Caco-2 (cell line): ENCODE measurements at regions not wholly inside any gene's neighbourhood (a gene's known extent, or its start where the extent isn't known, plus 50 kb on each side); places are given as distances from the start of the nearest gene placed in this dataset.

ENCODE experiments used
- BruUV-seq: library from RNA; stranded (reverse); fragments of 400-500 nt; replicated peaks from 2 replicates; lab custom pipeline; 2021; lab: Mats Ljungman, UMichigan
- CTCF ChIA-PET: fragments of 300-600 bp; sonication (Branson Sonifier 250); formaldehyde crosslinking; loops from one replicate; lab custom pipeline; 2022; ENCODE audit warnings: antibody characterized with exemption; lab: Charles Lee
- POLR2A ChIA-PET: fragments of 300-600 bp; sonication (Branson Sonifier 250); formaldehyde crosslinking; loops from one replicate; lab custom pipeline; 2022; ENCODE audit warnings: antibody characterized with exemption; lab: Charles Lee
- DNase-seq, 2 experiments: peaks; one replicate each; pipeline versions ENCODE4 v3.0.0 to v3.0.0-alpha.2; 2020 to 2022
- H3K27me3 ChIP-seq: replicated peaks from 2 replicates; pipeline ENCODE4 v1.6.0; 2011; ENCODE audit warnings: low read length; ENCODE audit not compliant: control insufficient read depth, insufficient read depth
- H3K36me3 ChIP-seq: 2 replicates; pipeline ENCODE4 v1.5.1; 2011; ENCODE audit warnings: low read length; ENCODE audit not compliant: control insufficient read depth, insufficient read depth
- H3K4me1 ChIP-seq: fragments of 250-450 bp; sonication (Bioruptor Pico); 2 replicates; pipeline ENCODE4 v1.5.1; 2020; ENCODE audit warnings: mild to moderate bottlenecking
- H3K4me3 ChIP-seq: 2 replicates; pipeline ENCODE4 v1.5.1; 2011; ENCODE audit warnings: low read depth, mild to moderate bottlenecking, control low read depth, low read length
- H3K9me3 ChIP-seq: fragments of 250-450 bp; sonication (Bioruptor Pico); 2 replicates; pipeline ENCODE4 v1.5.1; 2020; ENCODE audit warnings: mild to moderate bottlenecking, moderate library complexity
- H3K27ac Mint-ChIP-seq: one replicate; pipeline ENCODE4 v1.8.0; 2022; ENCODE audit warnings: mixed read lengths; ENCODE audit not compliant: unreplicated experiment
- H3K27me3 Mint-ChIP-seq: one replicate; pipeline ENCODE4 v1.8.0; 2022; ENCODE audit warnings: mixed read lengths; ENCODE audit not compliant: insufficient read depth, unreplicated experiment
- H3K36me3 Mint-ChIP-seq: one replicate; pipeline ENCODE4 v1.8.0; 2022; ENCODE audit warnings: mild to moderate bottlenecking, mixed read lengths; ENCODE audit not compliant: insufficient read depth, unreplicated experiment
- H3K4me1 Mint-ChIP-seq: one replicate; pipeline ENCODE4 v1.8.0; 2022; ENCODE audit warnings: low read depth, mixed read lengths; ENCODE audit not compliant: unreplicated experiment
- H3K4me3 Mint-ChIP-seq: one replicate; pipeline ENCODE4 v1.8.0; 2022; ENCODE audit warnings: mild to moderate bottlenecking, moderate library complexity, mixed read lengths; ENCODE audit not compliant: unreplicated experiment
- H3K9me3 Mint-ChIP-seq: one replicate; pipeline ENCODE4 v1.8.0; 2022; ENCODE audit warnings: mixed read lengths; ENCODE audit not compliant: unreplicated experiment
- intact Hi-C: fragments of 100-400 bp; cut with micrococcal nuclease; formaldehyde crosslinking; loops from one replicate; pipeline ENCODE4 v1.10.0; 2022; ENCODE audit not compliant: unreplicated experiment
- TF ChIP-seq, protein P1 (sequence below), 2 experiments: fragments of 200-600 bp in 1 of 2; IDR thresholded peaks; 1 replicate in 1 of 2; 2 replicates in 1 of 2; pipeline versions ENCODE4 v1.5.1 to v1.8.0; 2011 to 2022; ENCODE audit warnings: antibody characterized with exemption in 1 of 2, control low read depth in 1 of 2, inconsistent platforms in 1 of 2, low read depth in 1 of 2, low read length in 1 of 2, mild to moderate bottlenecking in 1 of 2, moderate library complexity in 1 of 2; ENCODE audit not compliant: insufficient read depth in 1 of 2, severe bottlenecking in 1 of 2, unreplicated experiment in 1 of 2

DNA sequence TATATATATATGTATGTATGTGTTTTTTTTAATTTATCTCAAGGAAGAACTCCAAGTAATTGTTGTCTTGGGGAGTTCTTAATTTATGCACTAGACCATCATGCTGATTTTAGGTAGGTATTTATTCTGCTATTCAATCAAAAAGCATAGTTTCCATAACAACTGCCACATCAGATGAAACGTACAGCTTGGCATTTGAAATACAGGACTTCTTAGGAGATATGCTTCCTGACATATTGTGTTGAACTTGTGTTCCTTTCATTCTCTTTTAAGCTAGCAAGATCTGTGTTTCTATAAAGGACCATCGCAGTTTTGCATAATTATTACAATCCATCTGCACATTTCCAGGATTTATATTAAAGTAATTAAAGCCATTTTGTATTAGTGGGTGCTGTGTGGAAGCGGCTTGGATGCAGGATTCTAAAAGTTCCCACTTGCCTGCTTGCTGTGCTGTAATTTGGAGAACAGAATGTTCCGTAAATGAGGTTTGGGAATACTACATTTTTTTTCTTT is 343.5 kb upstream of the FANCL start:
- H3K4me1 Mint-ChIP-seq = no peaks in the 10 kb centered on the region
- H3K4me1 ChIP-seq = no peaks in the 10 kb centered on the region
- CTCF ChIA-PET = no interaction called here
- H3K9me3 Mint-ChIP-seq = no peaks in the 10 kb centered on the region
- H3K9me3 ChIP-seq = no peaks in the 10 kb centered on the region
- H3K27me3 Mint-ChIP-seq = peaks cover 1% of the 10 kb centered on the region
- H3K36me3 ChIP-seq = no peaks in the 10 kb centered on the region
- no peak overlapping the region for H3K4me3 ChIP-seq
- no TSS peak for BruUV-seq
- TF ChIP-seq, protein P1, sequence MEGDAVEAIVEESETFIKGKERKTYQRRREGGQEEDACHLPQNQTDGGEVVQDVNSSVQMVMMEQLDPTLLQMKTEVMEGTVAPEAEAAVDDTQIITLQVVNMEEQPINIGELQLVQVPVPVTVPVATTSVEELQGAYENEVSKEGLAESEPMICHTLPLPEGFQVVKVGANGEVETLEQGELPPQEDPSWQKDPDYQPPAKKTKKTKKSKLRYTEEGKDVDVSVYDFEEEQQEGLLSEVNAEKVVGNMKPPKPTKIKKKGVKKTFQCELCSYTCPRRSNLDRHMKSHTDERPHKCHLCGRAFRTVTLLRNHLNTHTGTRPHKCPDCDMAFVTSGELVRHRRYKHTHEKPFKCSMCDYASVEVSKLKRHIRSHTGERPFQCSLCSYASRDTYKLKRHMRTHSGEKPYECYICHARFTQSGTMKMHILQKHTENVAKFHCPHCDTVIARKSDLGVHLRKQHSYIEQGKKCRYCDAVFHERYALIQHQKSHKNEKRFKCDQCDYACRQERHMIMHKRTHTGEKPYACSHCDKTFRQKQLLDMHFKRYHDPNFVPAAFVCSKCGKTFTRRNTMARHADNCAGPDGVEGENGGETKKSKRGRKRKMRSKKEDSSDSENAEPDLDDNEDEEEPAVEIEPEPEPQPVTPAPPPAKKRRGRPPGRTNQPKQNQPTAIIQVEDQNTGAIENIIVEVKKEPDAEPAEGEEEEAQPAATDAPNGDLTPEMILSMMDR (IDR thresholded peaks at IDR 0.05; ENCODE audit: insufficient read depth in 1 of 2, low read depth in 1 of 2, low read length in 1 of 2, severe bottlenecking in 1 of 2, unreplicated experiment in 1 of 2) = no peak
- no peaks in the 10 kb centered on the region for H3K27me3 ChIP-seq
- intact Hi-C loops = no loop called here
- DNase-seq = no peak
- POLR2A ChIA-PET = no interaction called here
- no peak overlapping the region for H3K27ac Mint-ChIP-seq
- no peaks in the 10 kb centered on the region for H3K36me3 Mint-ChIP-seq
- no peak overlapping the region for H3K4me3 Mint-ChIP-seq

DNA sequence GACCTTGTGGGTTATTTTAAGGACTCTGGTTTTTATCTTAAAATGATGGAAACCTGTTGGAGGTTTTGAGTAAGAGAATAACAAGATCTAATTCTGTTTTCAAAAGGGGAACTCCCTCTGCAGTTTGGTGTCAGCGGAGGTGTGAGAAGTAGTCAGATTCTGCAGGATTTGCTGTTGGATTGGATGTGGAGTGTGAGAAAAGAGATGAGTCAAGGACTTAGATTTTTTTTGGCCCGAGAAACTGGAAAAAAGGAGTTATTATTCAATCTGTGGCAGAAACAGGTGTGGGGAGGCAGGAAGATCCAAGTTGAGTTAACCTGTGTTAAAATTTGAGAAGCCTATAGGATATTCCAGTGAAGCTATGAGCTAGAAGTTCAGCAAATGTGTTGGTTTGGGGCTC is 337.2 kb upstream of the FANCL start:
- no peak overlapping the region for H3K4me3 ChIP-seq
- H3K27me3 ChIP-seq = no peaks in the 10 kb centered on the region
- POLR2A ChIA-PET = no interaction called here
- BruUV-seq = no TSS peak
- CTCF ChIA-PET = no interaction called here
- H3K4me1 Mint-ChIP-seq = no peaks in the 10 kb centered on the region
- TF ChIP-seq, protein P1 (IDR thresholded peaks at IDR 0.05; ENCODE audit: insufficient read depth in 1 of 2, low read depth in 1 of 2, low read length in 1 of 2, severe bottlenecking in 1 of 2, unreplicated experiment in 1 of 2) = no peak
- H3K36me3 Mint-ChIP-seq = no peaks in the 10 kb centered on the region
- H3K4me1 ChIP-seq = no peaks in the 10 kb centered on the region
- no peak overlapping the region for H3K27ac Mint-ChIP-seq
- intact Hi-C loops = loop anchor here (10.0 kb wide), 1 partner anchor 297 kb away; no protein-coding TSS in a partner anchor
- no peak for DNase-seq
- no peak overlapping the region for H3K4me3 Mint-ChIP-seq
- H3K9me3 Mint-ChIP-seq = no peaks in the 10 kb centered on the region
- H3K9me3 ChIP-seq = no peaks in the 10 kb centered on the region
- H3K36me3 ChIP-seq = no peaks in the 10 kb centered on the region
- H3K27me3 Mint-ChIP-seq = peaks cover 7% of the 10 kb centered on the region

DNA sequence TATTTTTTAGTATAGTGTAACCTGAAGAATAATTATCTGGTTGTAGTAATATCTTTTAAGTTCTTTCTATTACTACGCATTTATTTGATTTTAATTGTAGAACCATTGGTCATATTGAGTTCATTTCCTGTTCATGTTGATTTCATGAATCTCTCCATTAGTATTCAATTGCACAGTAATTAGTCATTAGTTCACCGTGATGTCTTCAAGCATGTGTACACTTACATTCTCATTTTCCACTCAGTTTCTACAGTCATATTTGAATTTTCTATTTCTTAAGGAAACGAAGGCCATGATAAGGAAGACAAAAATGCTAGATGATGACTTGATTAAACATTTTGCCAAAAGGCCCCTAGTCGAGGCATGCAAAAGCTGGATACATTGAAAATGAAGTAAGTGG is 333.7 kb upstream of the FANCL start:
- Histone ChIP-seq H3K4me1 (no peaks in the 10 kb centered on the region), H3K9me3 (no peaks in the 10 kb centered on the region), H3K27me3 (no peaks in the 10 kb centered on the region), H3K36me3 (no peaks in the 10 kb centered on the region), H3K4me3 (no peak overlapping the region)
- BruUV-seq = no TSS peak
- Mint-ChIP-seq H3K27me3 (peaks cover 14% of the 10 kb centered on the region), H3K9me3 (no peaks in the 10 kb centered on the region), H3K27ac (no peak overlapping the region), H3K4me1 (no peaks in the 10 kb centered on the region), H3K4me3 (no peak overlapping the region), H3K36me3 (no peaks in the 10 kb centered on the region)
- POLR2A ChIA-PET = no interaction called here
- CTCF ChIA-PET = no interaction called here
- DNase-seq = no peak
- intact Hi-C loops = loop anchor here (10.0 kb wide), 1 partner anchor 300 kb away; no protein-coding TSS in a partner anchor
- TF ChIP-seq, protein P1 (IDR thresholded peaks at IDR 0.05; ENCODE audit: insufficient read depth in 1 of 2, low read depth in 1 of 2, low read length in 1 of 2, severe bottlenecking in 1 of 2, unreplicated experiment in 1 of 2) = no peak
